KMS-11 (cell line): ENCODE measurements at regions not wholly inside any gene's neighbourhood (a gene's known extent, or its start where the extent isn't known, plus 50 kb on each side); places are given as distances from the start of the nearest gene placed in this dataset.

Source experiments
- H2AFZ ChIP-seq: fragments of 200-600 bp; sonication (generic); 2 replicates; pipeline ENCODE4 v1.6.1; 2016; ENCODE audit warnings: antibody characterized with exemption, mixed run types, low read depth
- H3K27ac ChIP-seq: fragments of 200-600 bp; sonication (generic); 2 replicates; pipeline ENCODE4 v1.6.1; 2016; ENCODE audit warnings: mild to moderate bottlenecking, mixed run types
- H3K27me3 ChIP-seq: fragments of 200-600 bp; sonication (generic); 2 replicates; pipeline ENCODE4 v1.6.1; 2017; ENCODE audit warnings: mild to moderate bottlenecking, low read depth, mixed run types, moderate library complexity; ENCODE audit not compliant: insufficient read depth
- H3K36me3 ChIP-seq: fragments of 200-600 bp; sonication (generic); 2 replicates; pipeline ENCODE4 v1.6.1; 2017; ENCODE audit warnings: mild to moderate bottlenecking, mixed run types; ENCODE audit not compliant: insufficient read depth
- H3K4me1 ChIP-seq: fragments of 200-600 bp; sonication (generic); 2 replicates; pipeline ENCODE4 v1.6.1; 2016; ENCODE audit warnings: mild to moderate bottlenecking, low read depth, mixed run types; ENCODE audit not compliant: poor library complexity, severe bottlenecking
- H3K4me2 ChIP-seq: fragments of 200-600 bp; sonication (generic); 2 replicates; pipeline ENCODE4 v1.7.0; 2016; ENCODE audit warnings: mild to moderate bottlenecking, mixed run types
- H3K4me3 ChIP-seq: fragments of 200-600 bp; sonication (generic); IDR thresholded peaks from 2 replicates; pipeline ENCODE4 v1.6.1; 2017; ENCODE audit warnings: low read depth, low read length, mixed read lengths; ENCODE audit not compliant: insufficient read depth
- H3K79me2 ChIP-seq: fragments of 200-600 bp; sonication (generic); 2 replicates; pipeline ENCODE4 v1.6.1; 2016; ENCODE audit warnings: low read depth, mixed run types; ENCODE audit not compliant: insufficient read depth
- H3K9ac ChIP-seq: fragments of 200-600 bp; sonication (generic); 2 replicates; pipeline ENCODE4 v1.6.1; 2016; ENCODE audit warnings: mild to moderate bottlenecking, mixed run types
- H4K20me1 ChIP-seq: fragments of 200-600 bp; sonication (generic); 2 replicates; pipeline ENCODE4 v1.6.1; 2016; ENCODE audit warnings: mild to moderate bottlenecking, mixed run types; ENCODE audit not compliant: insufficient read depth
- TF ChIP-seq, protein P1 (sequence below): fragments of 200-600 bp; sonication (generic); conservative IDR thresholded peaks from 2 replicates; pipeline ENCODE4 v1.6.1; 2017; ENCODE audit warnings: low read depth, mild to moderate bottlenecking, antibody characterized with exemption, low read length, moderate library complexity, mixed read lengths

DNA sequence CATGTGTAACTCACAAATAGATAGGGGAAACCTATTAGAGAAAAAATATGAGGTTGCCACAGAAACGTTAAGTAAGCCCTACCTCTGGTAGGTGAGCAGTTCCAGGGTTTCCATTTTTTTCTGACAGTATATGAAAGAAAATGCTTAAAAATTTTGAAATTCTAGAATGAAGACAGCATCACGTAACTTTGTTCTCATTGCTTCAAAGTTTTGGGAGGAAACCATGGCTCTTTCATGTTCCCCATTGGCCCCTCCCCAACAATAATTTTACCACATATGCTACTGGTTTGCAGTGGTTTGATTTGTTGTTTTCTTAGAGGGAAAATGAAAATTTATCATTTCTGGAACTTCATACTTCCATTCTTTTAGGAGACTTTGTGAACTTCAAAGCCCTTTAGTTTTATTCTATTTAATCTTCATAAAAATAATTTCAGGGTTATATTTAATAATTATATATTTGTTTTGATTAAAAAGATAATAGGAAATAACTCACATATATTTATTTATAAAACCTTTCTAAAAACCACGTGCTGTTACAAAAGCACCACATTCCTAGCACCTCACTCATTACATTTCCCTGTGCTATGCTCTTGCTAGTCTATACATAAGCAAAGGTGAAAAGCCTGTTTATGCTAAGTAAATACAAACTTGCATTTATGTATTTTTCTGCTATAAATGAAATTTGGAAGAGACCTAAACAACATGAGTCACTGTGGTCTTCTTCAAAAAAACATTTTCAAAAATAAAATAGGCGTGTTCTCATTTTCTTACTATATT is 113.4 kb downstream of the CASP12 start:
- no peak overlapping the region for H3K27ac ChIP-seq
- no peaks in the 10 kb centered on the region for H3K27me3 ChIP-seq
- no peak overlapping the region for H3K9ac ChIP-seq
- no peak overlapping the region for H3K4me3 ChIP-seq
- no peaks in the 10 kb centered on the region for H3K36me3 ChIP-seq
- TF ChIP-seq, protein P1, sequence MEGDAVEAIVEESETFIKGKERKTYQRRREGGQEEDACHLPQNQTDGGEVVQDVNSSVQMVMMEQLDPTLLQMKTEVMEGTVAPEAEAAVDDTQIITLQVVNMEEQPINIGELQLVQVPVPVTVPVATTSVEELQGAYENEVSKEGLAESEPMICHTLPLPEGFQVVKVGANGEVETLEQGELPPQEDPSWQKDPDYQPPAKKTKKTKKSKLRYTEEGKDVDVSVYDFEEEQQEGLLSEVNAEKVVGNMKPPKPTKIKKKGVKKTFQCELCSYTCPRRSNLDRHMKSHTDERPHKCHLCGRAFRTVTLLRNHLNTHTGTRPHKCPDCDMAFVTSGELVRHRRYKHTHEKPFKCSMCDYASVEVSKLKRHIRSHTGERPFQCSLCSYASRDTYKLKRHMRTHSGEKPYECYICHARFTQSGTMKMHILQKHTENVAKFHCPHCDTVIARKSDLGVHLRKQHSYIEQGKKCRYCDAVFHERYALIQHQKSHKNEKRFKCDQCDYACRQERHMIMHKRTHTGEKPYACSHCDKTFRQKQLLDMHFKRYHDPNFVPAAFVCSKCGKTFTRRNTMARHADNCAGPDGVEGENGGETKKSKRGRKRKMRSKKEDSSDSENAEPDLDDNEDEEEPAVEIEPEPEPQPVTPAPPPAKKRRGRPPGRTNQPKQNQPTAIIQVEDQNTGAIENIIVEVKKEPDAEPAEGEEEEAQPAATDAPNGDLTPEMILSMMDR: no peak
- H2AFZ ChIP-seq: no peak overlapping the region
- H3K79me2 ChIP-seq: no peaks in the 10 kb centered on the region
- H3K4me2 ChIP-seq: no peak overlapping the region
- H4K20me1 ChIP-seq: no peaks in the 10 kb centered on the region
- no peaks in the 10 kb centered on the region for H3K4me1 ChIP-seq

DNA sequence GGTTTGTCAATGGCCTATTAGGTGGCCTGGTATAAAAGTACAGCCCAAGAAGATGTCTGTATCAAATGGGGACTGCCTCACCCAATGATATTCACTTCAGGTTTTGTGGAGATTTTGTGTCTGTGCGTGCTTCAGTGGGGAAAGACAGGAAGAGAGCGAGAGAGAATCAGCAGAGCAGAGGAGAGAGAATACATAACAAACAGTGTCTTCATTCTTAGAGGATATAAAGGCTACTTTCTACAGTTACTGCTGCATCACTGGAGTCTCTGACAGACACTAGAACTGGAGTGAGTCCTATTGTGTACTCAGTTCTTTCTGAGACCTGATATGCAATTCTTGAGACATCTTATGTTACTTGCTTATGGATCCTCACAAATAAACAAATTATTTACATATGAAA is 115.0 kb downstream of the CASP12 start:
- H3K27me3 ChIP-seq: no peaks in the 10 kb centered on the region
- H3K9ac ChIP-seq: no peak overlapping the region
- no peaks in the 10 kb centered on the region for H3K4me1 ChIP-seq
- H4K20me1 ChIP-seq: no peaks in the 10 kb centered on the region
- no peaks in the 10 kb centered on the region for H3K79me2 ChIP-seq
- no peak overlapping the region for H3K27ac ChIP-seq
- H3K36me3 ChIP-seq: no peaks in the 10 kb centered on the region
- TF ChIP-seq, protein P1: no peak
- no peak overlapping the region for H3K4me3 ChIP-seq
- H3K4me2 ChIP-seq: no peak overlapping the region
- H2AFZ ChIP-seq: no peak overlapping the region

DNA sequence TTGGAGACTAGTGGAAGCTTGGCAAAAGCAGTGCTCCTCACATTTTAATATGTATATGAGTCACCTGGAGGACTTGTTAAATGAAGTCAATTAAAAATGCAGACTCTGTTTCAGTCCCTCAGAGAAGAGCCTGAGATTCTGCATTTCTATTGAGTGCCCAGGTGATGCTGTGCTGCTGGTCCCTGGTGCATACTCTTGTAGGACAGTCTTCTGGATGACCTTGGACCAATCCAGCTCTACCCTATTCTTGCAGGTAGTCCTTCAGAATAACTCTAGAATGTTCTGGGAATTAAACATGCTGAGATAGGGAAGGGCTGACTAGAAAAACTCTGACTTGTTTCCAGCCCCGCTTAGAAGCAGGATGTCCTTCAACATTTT is 115.9 kb downstream of the CASP12 start:
- Histone ChIP-seq H3K4me1 (no peaks in the 10 kb centered on the region), H3K4me3 (no peak overlapping the region)
- TF ChIP-seq, protein P1: no peak

DNA sequence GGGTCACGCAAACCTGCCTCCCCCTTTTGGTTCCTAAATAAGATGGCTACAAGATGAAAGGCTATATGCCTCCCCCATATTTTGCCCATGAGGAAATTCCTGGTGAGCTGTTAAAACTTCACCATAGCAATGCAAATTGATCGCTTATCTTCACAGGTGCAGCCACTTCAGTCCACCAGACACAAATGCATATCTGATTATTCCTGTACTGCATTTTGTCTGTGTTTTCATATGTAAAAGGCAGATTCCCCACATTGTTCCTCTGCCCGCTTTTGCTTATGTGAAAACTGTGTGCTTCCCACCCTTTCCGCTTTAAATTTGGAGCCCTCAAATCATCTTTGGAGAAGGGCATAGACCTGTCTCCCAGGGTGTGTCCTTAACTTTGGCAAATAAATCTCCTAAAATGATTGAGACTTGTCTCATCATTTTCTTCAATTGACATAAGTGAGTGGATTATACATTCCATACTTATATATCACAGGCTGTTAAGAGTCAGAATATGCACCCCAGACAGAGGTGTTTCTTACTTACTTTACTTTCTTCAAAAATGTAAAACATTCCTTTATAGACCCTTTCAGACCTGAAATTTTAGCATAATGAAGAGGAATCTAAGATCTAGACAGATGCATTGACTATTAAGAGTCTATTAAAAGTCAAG is 116.4 kb downstream of the CASP12 start:
- Histone ChIP-seq H3K27ac (no peak overlapping the region), H3K36me3 (no peaks in the 10 kb centered on the region), H2AFZ (no peak overlapping the region), H3K9ac (no peak overlapping the region), H4K20me1 (no peaks in the 10 kb centered on the region), H3K4me2 (no peak overlapping the region), H3K27me3 (no peaks in the 10 kb centered on the region), H3K4me1 (no peaks in the 10 kb centered on the region), H3K4me3 (no peak overlapping the region), H3K79me2 (no peaks in the 10 kb centered on the region)
- TF ChIP-seq, protein P1: no peak

More for the DNA sequence above, 115.9 kb downstream of the CASP12 start:
- no peaks in the 10 kb centered on the region for H3K36me3 ChIP-seq
- H3K79me2 ChIP-seq: no peaks in the 10 kb centered on the region
- no peak overlapping the region for H2AFZ ChIP-seq
- H3K9ac ChIP-seq: no peak overlapping the region
- no peaks in the 10 kb centered on the region for H4K20me1 ChIP-seq
- no peak overlapping the region for H3K4me2 ChIP-seq
- no peaks in the 10 kb centered on the region for H3K27me3 ChIP-seq
- no peak overlapping the region for H3K27ac ChIP-seq
